Fibroblast of skin of right quadriceps (primary cell): ENCODE measurements at regions not wholly inside any gene's neighbourhood (a gene's known extent, or its start where the extent isn't known, plus 50 kb on each side); places are given as distances from the start of the nearest gene placed in this dataset.

Experiments
- DNase-seq: peaks from one replicate; pipeline ENCODE4 v3.0.0-alpha.2; 2013

- no peak for DNase-seq
Measured at GRCh38 chr7:121447243-121447910, 51.3 kb upstream of the FAM3C start.

DNA sequence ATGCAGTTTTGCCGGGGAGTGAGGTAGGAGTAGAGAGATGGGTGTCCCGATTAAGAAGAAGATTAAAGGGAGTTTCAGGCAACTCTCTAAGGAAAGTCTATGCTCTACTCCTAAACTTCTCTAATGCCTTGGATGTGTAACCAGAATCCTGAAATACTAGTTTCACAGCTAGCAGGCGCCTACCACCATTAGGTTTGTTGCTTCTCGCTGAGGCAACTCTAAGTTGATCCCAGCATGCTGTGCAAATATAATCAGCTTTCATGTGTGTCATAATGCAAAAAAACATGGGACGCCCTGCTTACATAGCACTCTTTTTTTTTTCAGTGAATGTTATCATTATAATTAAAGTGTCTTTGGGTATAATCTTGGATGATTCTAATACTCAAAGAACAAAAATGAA, 50.4 kb upstream of the FAM3C start:
- DNase-seq, result no peak
